HepG2 (cell line): ENCODE measurements at regions not wholly inside any gene's neighbourhood (a gene's known extent, or its start where the extent isn't known, plus 50 kb on each side); places are given as distances from the start of the nearest gene placed in this dataset.

ENCODE experiments used
- ATAC-seq: fragments of 200-7000 bp; cut with Tn5 transposase; 3 replicates; pipeline ENCODE4 v1.9.1; 2020; ENCODE audit warnings: mild to moderate bottlenecking, moderate library complexity
- BruUV-seq: library from RNA; stranded (reverse); fragments of 400-500 nt; replicated peaks from 2 replicates; lab custom pipeline; 2021; lab: Mats Ljungman, UMichigan
- CTCF ChIA-PET: fragments of 300-600 bp; formaldehyde crosslinking; extraction: SDS; loops from one replicate; lab custom pipeline; 2021; ENCODE audit warnings: low total read pairs, inconsistent platforms, low intra/inter-chr PET ratio; lab: Yijun Ruan, JAX
- POLR2A ChIA-PET: fragments of 350-600 bp; sonication (Branson Sonifier 250); formaldehyde crosslinking; loops from one replicate; lab custom pipeline; 2020; ENCODE audit warnings: antibody characterized with exemption, inconsistent platforms; lab: Yijun Ruan, JAX
- DNase-seq: peaks from one replicate; pipeline ENCODE4 v3.0.0-alpha.2; 2015; ENCODE audit warnings: low spot score
- FAIRE-seq: peaks from 3 replicates; lab custom pipeline; 2011; peaks lifted over from hg19 to GRCh38; lab: Jason Lieb, UNC
- H2AFZ ChIP-seq: one replicate; pipeline ENCODE4 v1.6.1; 2011; ENCODE audit warnings: low read length, inconsistent platforms
- H3K27ac ChIP-seq: fragments of 300-600 bp; 3 replicates; pipeline ENCODE4 v1.8.0; 2011; ENCODE audit warnings: mixed run types, mild to moderate bottlenecking, mixed read lengths, low read length, inconsistent platforms; ENCODE audit not compliant: insufficient read depth; ENCODE audit errors: extremely low read length
- H3K27me3 ChIP-seq, 2 experiments: fragments of 200-600 bp in 1 of 2; 2 replicates in 1 of 2; 3 replicates in 1 of 2; pipeline versions ENCODE4 v1.6.0 to v1.8.0; 2011; ENCODE audit warnings: low read length in 2 of 2, mild to moderate bottlenecking in 2 of 2, moderate library complexity in 2 of 2, inconsistent platforms in 1 of 2; ENCODE audit not compliant: insufficient read depth in 2 of 2, control insufficient read depth in 1 of 2
- H3K36me3 ChIP-seq, 2 experiments: fragments of 200-600 bp in 1 of 2; replicated peaks in 1 of 2; 2 replicates in 1 of 2; 3 replicates in 1 of 2; pipeline versions ENCODE4 v1.5.1 to v1.8.0; 2011; ENCODE audit warnings: low read length in 2 of 2, inconsistent platforms in 1 of 2; ENCODE audit not compliant: insufficient read depth in 2 of 2, control insufficient read depth in 1 of 2
- H3K4me1 ChIP-seq: 2 replicates; pipeline ENCODE4 v1.5.1; 2012; ENCODE audit warnings: low read length, inconsistent platforms; ENCODE audit not compliant: insufficient read depth
- H3K4me2 ChIP-seq: 2 replicates; pipeline ENCODE4 v1.6.0; 2011; ENCODE audit warnings: low read depth, low read length, inconsistent platforms
- H3K4me3 ChIP-seq, 3 experiments: fragments of 200-600 bp in 1 of 3; sonication (generic), shearing (Covaris generic) in 1 of 3; replicated peaks in 1 of 3; 2 replicates each; pipeline ENCODE4 v1.5.1; 2011 to 2016; ENCODE audit warnings: low read length in 3 of 3, inconsistent platforms in 2 of 3, low read depth in 2 of 3, mild to moderate bottlenecking in 2 of 3, control low read depth in 1 of 3, mixed read lengths in 1 of 3; ENCODE audit not compliant: insufficient read depth in 1 of 3
- H3K79me2 ChIP-seq: one replicate; pipeline ENCODE4 v1.6.1; 2011; ENCODE audit warnings: low read length, inconsistent platforms; ENCODE audit not compliant: insufficient read depth
- H3K9ac ChIP-seq: 2 replicates; pipeline ENCODE4 v1.6.0; 2011; ENCODE audit warnings: mild to moderate bottlenecking, low read depth, low read length, inconsistent platforms; ENCODE audit not compliant: insufficient read depth
- H3K9me3 ChIP-seq: 2 replicates; pipeline ENCODE4 v1.5.1; 2012; ENCODE audit warnings: mild to moderate bottlenecking, low read length
- H4K20me1 ChIP-seq: 2 replicates; pipeline ENCODE4 v1.6.0; 2011; ENCODE audit warnings: inconsistent platforms, mild to moderate bottlenecking, low read length, moderate library complexity; ENCODE audit not compliant: insufficient read depth
- CHD2 ChIP-seq: IDR thresholded peaks from 2 replicates; pipeline ENCODE4 v1.6.1; 2011; ENCODE audit warnings: low read depth, low read length, improper control_type of control experiment
- E2F1 ChIP-seq: sonication (generic); formaldehyde crosslinking; IDR thresholded peaks from 2 replicates; pipeline ENCODE4 v1.5.0; 2020; ENCODE audit warnings: missing genetic modification reagents
- JUNB ChIP-seq: sonication (generic); formaldehyde crosslinking; IDR thresholded peaks from 2 replicates; pipeline ENCODE4 v1.8.0; 2022; ENCODE audit warnings: missing genetic modification reagents, mild to moderate bottlenecking, borderline replicate concordance
- KLF11 ChIP-seq: IDR thresholded peaks from 2 replicates; pipeline ENCODE4 v1.6.1; 2016; ENCODE audit warnings: missing compliant biosample characterization
- MAF1 ChIP-seq: sonication (generic); formaldehyde crosslinking; IDR thresholded peaks from 2 replicates; pipeline ENCODE4 v1.5.0; 2020; ENCODE audit warnings: missing genetic modification reagents, borderline replicate concordance
- MNT ChIP-seq: fragments of 450-650 bp; IDR thresholded peaks from 2 replicates; pipeline ENCODE4 v1.6.1; 2016
- RNF2 ChIP-seq: fragments of 450-650 bp; conservative IDR thresholded peaks from 2 replicates; pipeline ENCODE4 v1.6.1; 2016; ENCODE audit warnings: low read depth
- SOX13 ChIP-seq, 3 experiments: fragments of 450-650 bp in 1 of 3; sonication (generic) in 1 of 3; formaldehyde crosslinking in 1 of 3; IDR thresholded peaks in 2 of 3; conservative IDR thresholded peaks in 1 of 3; 2 replicates each; pipeline versions ENCODE4 v1.5.0 to v1.6.1; 2016 to 2020; ENCODE audit warnings: antibody characterized with exemption in 1 of 3, mild to moderate bottlenecking in 1 of 3, missing compliant biosample characterization in 1 of 3, missing genetic modification reagents in 1 of 3, moderate library complexity in 1 of 3
- TCF7L2 ChIP-seq: IDR thresholded peaks from 2 replicates; pipeline ENCODE4 v1.6.1; 2011; ENCODE audit warnings: mild to moderate bottlenecking, low read depth, low read length, moderate library complexity
- TFE3 ChIP-seq: IDR thresholded peaks from 2 replicates; pipeline ENCODE4 v1.6.1; 2016
- ZFP36 ChIP-seq: fragments of 150-350 bp; IDR thresholded peaks from 2 replicates; pipeline ENCODE4 v1.6.1; 2018; ENCODE audit warnings: borderline replicate concordance, low read length, low read depth; ENCODE audit not compliant: partially characterized antibody
- ZFP37 ChIP-seq: sonication (generic); formaldehyde crosslinking; IDR thresholded peaks from 2 replicates; pipeline ENCODE4 v1.4.0; 2020; ENCODE audit warnings: missing genetic modification reagents, borderline replicate concordance
- ZNF605 ChIP-seq: sonication (generic); formaldehyde crosslinking; IDR thresholded peaks from 2 replicates; pipeline ENCODE4 v1.8.0; 2022; ENCODE audit warnings: mild to moderate bottlenecking, missing genetic modification reagents
- WGBS: methylation state at CpG from one replicate; pipeline ENCODE4 v1.1.6; 2017; ENCODE audit warnings: low lambda C conversion rate; 5-methylcytosine and 5-hydroxymethylcytosine counted together
- in situ Hi-C: cut with HindIII; loops from 2 replicates; pipeline ENCODE4 v1.10.0; 2017; ENCODE audit warnings: low pct_unique_long_range_greater_than_20kb; ENCODE audit not compliant: extremely low pct_ligation_motif_present
- intact Hi-C: fragments of 100-400 bp; cut with micrococcal nuclease; formaldehyde crosslinking; loops from one replicate; pipeline ENCODE4 v1.10.0; 2022; ENCODE audit not compliant: unreplicated experiment

GRCh38 chr2:12300019-12300602 is 416.6 kb upstream of the TRIB2 start (continued):
- TF ChIP-seq MAF1 (CRISPR knock-in tag) (no peak), RNF2 (no peak), SOX13 (IDR thresholded peaks at IDR 0.05) (no peak), SOX13 (CRISPR knock-in tag; conservative IDR thresholded peaks at IDR 0.05 in 1 of 2, IDR thresholded peaks at IDR 0.05 in 1 of 2) (no peak), TCF7L2 (no peak), KLF11 (CRISPR knock-in tag) (no peak), TFE3 (CRISPR knock-in tag) (no peak), ZNF605 (CRISPR knock-in tag) (no peak), MNT (no peak)
- TF ChIP-seq, all 625 proteins: peak for 0

GRCh38 chr2:12300927-12301326 is 415.8 kb upstream of the TRIB2 start:
- POLR2A ChIA-PET = no interaction called here
- CTCF ChIA-PET = no interaction called here
- TF ChIP-seq E2F1 (no peak), JUNB (CRISPR knock-in tag) (no peak), ZFP36 (no peak), ZFP37 (CRISPR knock-in tag) (no peak), TCF7L2 (no peak), CHD2 (no peak)

More at GRCh38 chr2:12300927-12301326, 415.8 kb upstream of the TRIB2 start:
- no peaks in the 10 kb centered on the region for H3K36me3 ChIP-seq
- no peaks in the 10 kb centered on the region for H3K27me3 ChIP-seq
- DNase-seq (no peak), FAIRE-seq (no peak), ATAC-seq (no peak)
- H3K9ac ChIP-seq = no peak overlapping the region
- H3K4me2 ChIP-seq = no peak overlapping the region
- WGBS = 28% methylated on average over 4 of the region's 5 CpGs
- no peaks in the 10 kb centered on the region for H3K9me3 ChIP-seq
- H3K4me1 ChIP-seq = no peaks in the 10 kb centered on the region
- no peaks in the 10 kb centered on the region for H4K20me1 ChIP-seq
- intact Hi-C loops (no loop called here), in situ Hi-C loops (no loop called here)
- H3K27ac ChIP-seq = no peak overlapping the region
- H2AFZ ChIP-seq = no peak overlapping the region
- BruUV-seq = no TSS peak
- no peaks in the 10 kb centered on the region for H3K79me2 ChIP-seq
- H3K4me3 ChIP-seq = no peak overlapping the region
